Tibial nerve (tissue), 4 donors: ENCODE measurements at regions not wholly inside any gene's neighbourhood (a gene's known extent, or its start where the extent isn't known, plus 50 kb on each side); places are given as distances from the start of the nearest gene placed in this dataset.

ENCODE experiments used
- DNase-seq, 2 donors: peaks; one replicate each; pipeline ENCODE4 v3.0.0-alpha.2; 2019; ENCODE audit warnings: low spot score in 2 of 2
- H3K27ac ChIP-seq, 4 donors: fragments of 200-600 bp; sonication (generic) in 3 of 4; one replicate each; pipeline ENCODE4 v1.5.1; 2017 to 2019; ENCODE audit warnings: mild to moderate bottlenecking in 1 of 4
- H3K27me3 ChIP-seq, 2 donors: fragments of 200-600 bp; sonication (generic) in 1 of 2; one replicate each; pipeline versions ENCODE4 v1.5.1 to v1.6.0; 2017 to 2019
- H3K36me3 ChIP-seq, 3 donors: fragments of 200-600 bp; sonication (generic); one replicate each; pipeline ENCODE4 v1.5.1; 2018 to 2019
- H3K4me1 ChIP-seq, 4 donors: fragments of 200-600 bp; sonication (generic) in 3 of 4; one replicate each; pipeline ENCODE4 v1.5.1; 2017 to 2019
- H3K4me3 ChIP-seq, 4 donors: fragments of 200-600 bp; sonication (generic) in 3 of 4; one replicate each; pipeline ENCODE4 v1.5.1; 2017 to 2019; ENCODE audit warnings: mild to moderate bottlenecking in 1 of 4, moderate library complexity in 1 of 4
- H3K9me3 ChIP-seq, 4 donors: fragments of 200-600 bp; sonication (generic) in 3 of 4; one replicate each; pipeline ENCODE4 v1.5.1; 2017 to 2019
- EP300 ChIP-seq, 2 donors: sonication (generic); formaldehyde crosslinking; IDR thresholded peaks; one replicate each; pipeline ENCODE4 v1.6.1; 2017; ENCODE audit warnings: antibody characterized with exemption in 2 of 2, mild to moderate bottlenecking in 1 of 2
- POLR2A ChIP-seq, 2 donors: fragments of 450-650 bp; IDR thresholded peaks; one replicate each; pipeline ENCODE4 v1.6.1; 2017; ENCODE audit warnings: antibody characterized with exemption in 2 of 2, mild to moderate bottlenecking in 2 of 2, moderate library complexity in 2 of 2
- WGBS, 2 donors: methylation state at CpG; one replicate each; pipeline ENCODE4 v1.1.5; 2018; 5-methylcytosine and 5-hydroxymethylcytosine counted together
- TF ChIP-seq, protein P1 (sequence below), 5 experiments: fragments of 200-600 bp in 3 of 5; fragments of 450-650 bp in 2 of 5; sonication (generic) in 3 of 5; IDR thresholded peaks; one replicate each; pipeline ENCODE4 v1.5.1; 2016 to 2019; ENCODE audit warnings: antibody characterized with exemption in 5 of 5, mild to moderate bottlenecking in 3 of 5, moderate library complexity in 2 of 5

DNA sequence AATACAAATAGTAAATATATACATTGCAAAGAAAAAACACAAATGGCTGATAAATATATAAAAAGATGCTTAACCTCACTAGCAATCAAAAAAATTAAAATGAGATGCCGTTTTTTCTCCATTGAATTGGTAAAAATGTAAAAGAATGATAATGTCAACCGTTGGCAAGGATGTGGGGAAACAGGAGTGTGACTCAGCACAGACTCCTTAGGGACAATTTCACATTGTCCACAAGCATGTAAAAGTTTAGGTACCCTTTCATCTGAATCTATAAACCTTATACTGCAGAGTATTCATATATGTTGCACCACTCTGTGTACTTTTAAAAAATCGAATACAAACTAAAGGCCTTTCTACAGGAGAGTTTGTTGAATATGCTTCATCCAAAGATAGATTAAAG, 143.1 kb upstream of the RREB1 start:
- Histone ChIP-seq H3K27ac (no peak overlapping the region), H3K4me1 (no peaks in the 10 kb centered on the region), H3K9me3 (no peaks in the 10 kb centered on the region), H3K27me3 (no peaks in the 10 kb centered on the region), H3K36me3 (no peaks in the 10 kb centered on the region), H3K4me3 (no peak overlapping the region)
- no peak for DNase-seq
- WGBS, 2 donors, result 64 to 68% methylated on average over 3 of the region's 3 CpGs
- TF ChIP-seq, protein P1, sequence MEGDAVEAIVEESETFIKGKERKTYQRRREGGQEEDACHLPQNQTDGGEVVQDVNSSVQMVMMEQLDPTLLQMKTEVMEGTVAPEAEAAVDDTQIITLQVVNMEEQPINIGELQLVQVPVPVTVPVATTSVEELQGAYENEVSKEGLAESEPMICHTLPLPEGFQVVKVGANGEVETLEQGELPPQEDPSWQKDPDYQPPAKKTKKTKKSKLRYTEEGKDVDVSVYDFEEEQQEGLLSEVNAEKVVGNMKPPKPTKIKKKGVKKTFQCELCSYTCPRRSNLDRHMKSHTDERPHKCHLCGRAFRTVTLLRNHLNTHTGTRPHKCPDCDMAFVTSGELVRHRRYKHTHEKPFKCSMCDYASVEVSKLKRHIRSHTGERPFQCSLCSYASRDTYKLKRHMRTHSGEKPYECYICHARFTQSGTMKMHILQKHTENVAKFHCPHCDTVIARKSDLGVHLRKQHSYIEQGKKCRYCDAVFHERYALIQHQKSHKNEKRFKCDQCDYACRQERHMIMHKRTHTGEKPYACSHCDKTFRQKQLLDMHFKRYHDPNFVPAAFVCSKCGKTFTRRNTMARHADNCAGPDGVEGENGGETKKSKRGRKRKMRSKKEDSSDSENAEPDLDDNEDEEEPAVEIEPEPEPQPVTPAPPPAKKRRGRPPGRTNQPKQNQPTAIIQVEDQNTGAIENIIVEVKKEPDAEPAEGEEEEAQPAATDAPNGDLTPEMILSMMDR (IDR thresholded peaks at IDR 0.05), result no peak
- TF ChIP-seq POLR2A (IDR thresholded peaks at IDR 0.05) (no peak), EP300 (IDR thresholded peaks at IDR 0.05) (no peak)

DNA sequence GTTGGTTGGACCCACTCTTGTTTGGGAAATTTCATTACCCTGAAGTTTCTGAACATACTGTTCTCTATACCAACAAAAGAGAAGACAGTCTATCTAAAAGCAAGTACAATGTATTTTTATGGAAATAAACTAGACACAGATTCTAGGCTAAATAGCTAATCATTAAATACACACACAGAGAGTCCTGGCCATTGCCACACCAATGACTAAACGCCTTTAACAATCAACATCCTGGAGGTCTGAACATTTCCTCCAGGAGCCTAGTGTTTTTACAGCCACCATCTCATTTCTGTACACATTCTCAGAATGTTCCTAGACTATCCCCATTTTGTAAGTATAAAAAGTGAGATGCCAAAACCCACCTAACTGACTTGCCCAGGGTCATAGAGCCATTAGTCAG, 141.6 kb upstream of the RREB1 start:
- no peaks in the 10 kb centered on the region for H3K36me3 ChIP-seq
- H3K9me3 ChIP-seq, result no peaks in the 10 kb centered on the region
- TF ChIP-seq EP300 (IDR thresholded peaks at IDR 0.05) (no peak), POLR2A (IDR thresholded peaks at IDR 0.05) (no peak)
- TF ChIP-seq, protein P1 (IDR thresholded peaks at IDR 0.05), result no peak
- H3K27me3 ChIP-seq, result no peaks in the 10 kb centered on the region
- WGBS, 2 donors, result 84 to 96% methylated on average over 1 of the region's 1 CpG
- H3K27ac ChIP-seq, result no peak overlapping the region
- no peaks in the 10 kb centered on the region for H3K4me1 ChIP-seq
- H3K4me3 ChIP-seq, result no peak overlapping the region
- DNase-seq, result no peak

DNA sequence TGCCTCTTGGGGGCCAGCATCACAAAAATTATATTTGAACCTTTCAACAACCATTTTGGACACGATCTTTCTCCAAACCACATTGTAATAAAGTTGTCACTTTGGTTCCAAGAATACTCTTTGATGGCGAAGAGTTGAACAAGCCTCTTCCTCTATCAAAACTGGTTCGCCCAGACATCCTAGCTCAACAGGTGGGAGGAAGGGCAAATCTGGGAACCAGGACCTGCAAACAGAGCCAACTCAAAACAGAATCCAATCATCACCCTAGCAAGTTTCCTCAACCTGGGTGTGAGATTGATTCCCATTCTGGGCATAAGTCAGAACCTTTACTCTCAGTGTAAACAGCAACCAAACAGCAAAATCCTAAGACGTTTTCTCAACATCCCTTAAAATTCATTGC, 141.2 kb upstream of the RREB1 start:
- H3K9me3 ChIP-seq, result no peaks in the 10 kb centered on the region
- no peak overlapping the region for H3K27ac ChIP-seq
- H3K27me3 ChIP-seq, result no peaks in the 10 kb centered on the region
- no peak for DNase-seq
- H3K4me1 ChIP-seq, result no peaks in the 10 kb centered on the region
- WGBS, 2 donors, result 90 to 94% methylated on average over 4 of the region's 4 CpGs
- no peak for TF ChIP-seq EP300 (IDR thresholded peaks at IDR 0.05)
- no peak for TF ChIP-seq POLR2A (IDR thresholded peaks at IDR 0.05)
- TF ChIP-seq, protein P1 (IDR thresholded peaks at IDR 0.05), result no peak
- H3K4me3 ChIP-seq, result no peak overlapping the region
- no peaks in the 10 kb centered on the region for H3K36me3 ChIP-seq

DNA sequence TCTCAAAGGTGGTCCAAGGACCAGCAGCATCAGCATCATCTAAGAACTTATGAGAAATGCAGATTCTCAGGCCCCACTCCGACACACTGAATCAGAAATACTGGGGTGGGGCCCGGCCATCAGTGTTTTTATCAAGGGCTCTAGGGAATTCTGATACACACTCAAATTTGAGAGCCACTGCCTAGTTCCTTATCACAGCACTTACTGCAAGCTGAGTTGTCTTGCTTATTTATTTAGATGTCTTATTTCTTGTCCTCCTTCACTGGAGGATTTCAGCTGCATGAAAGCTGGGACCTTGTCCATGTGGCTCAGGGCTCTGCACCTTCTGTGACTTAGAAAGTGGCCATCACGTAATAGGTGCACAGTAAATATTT, 139.4 kb upstream of the RREB1 start:
- H3K36me3 ChIP-seq, result no peaks in the 10 kb centered on the region
- TF ChIP-seq POLR2A (IDR thresholded peaks at IDR 0.05) (no peak), EP300 (IDR thresholded peaks at IDR 0.05) (no peak)
- TF ChIP-seq, protein P1 (IDR thresholded peaks at IDR 0.05), result no peak
- 87 to 94% methylated on average over 3 of the region's 3 CpGs for WGBS, 2 donors
- H3K4me1 ChIP-seq, result no peaks in the 10 kb centered on the region
- H3K27ac ChIP-seq, result no peak overlapping the region
- DNase-seq, result no peak
- H3K27me3 ChIP-seq, result no peaks in the 10 kb centered on the region
- H3K4me3 ChIP-seq, result no peak overlapping the region
- H3K9me3 ChIP-seq, result no peaks in the 10 kb centered on the region

DNA sequence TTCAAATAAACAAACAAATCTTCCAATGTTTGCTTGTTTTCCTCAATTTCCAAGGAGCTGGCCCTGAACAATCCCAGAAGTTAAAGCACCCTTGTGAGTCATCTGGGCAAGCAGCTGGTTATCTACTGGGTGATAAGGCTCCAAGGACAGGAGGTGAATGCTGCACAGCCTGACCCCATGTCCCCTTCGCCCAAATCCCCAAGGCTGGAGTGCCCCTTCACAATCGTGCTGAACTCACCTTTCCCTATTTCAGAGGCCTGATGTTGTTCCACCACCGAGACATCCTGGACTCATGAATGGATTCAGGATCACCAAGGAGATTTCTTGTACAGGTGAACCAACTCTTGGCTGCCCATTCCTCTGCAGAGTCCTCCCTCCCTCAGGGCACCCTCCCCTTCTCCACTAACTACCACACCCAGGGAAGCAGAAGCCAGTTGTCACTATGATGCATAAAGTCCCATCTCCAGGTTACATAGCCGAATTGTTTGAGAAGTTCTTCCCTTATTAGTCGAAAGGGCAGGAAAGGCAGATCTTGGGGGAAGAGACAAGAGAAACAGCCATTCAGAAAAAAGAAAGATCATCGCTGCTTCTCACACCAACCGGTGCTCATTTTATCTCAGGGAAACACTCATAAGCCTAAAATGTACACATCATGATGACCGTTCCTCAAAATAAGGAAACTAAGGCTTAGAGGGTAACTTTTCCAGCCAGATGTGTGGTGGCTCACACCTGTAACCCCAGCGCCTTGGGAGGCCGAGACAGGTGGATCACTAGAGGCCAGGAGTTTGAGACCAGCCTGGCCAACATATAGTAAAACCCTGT, 138.8 kb upstream of the RREB1 start:
- no peaks in the 10 kb centered on the region for H3K4me1 ChIP-seq
- H3K27ac ChIP-seq, result no peak overlapping the region
- no peaks in the 10 kb centered on the region for H3K9me3 ChIP-seq
- H3K27me3 ChIP-seq, result no peaks in the 10 kb centered on the region
- 92 to 95% methylated on average over 10 of the region's 10 CpGs for WGBS, 2 donors
- no peak overlapping the region for H3K4me3 ChIP-seq
- no peak for TF ChIP-seq EP300 (IDR thresholded peaks at IDR 0.05)
- no peak for TF ChIP-seq POLR2A (IDR thresholded peaks at IDR 0.05)
- TF ChIP-seq, protein P1 (IDR thresholded peaks at IDR 0.05), result no peak
- H3K36me3 ChIP-seq, result no peaks in the 10 kb centered on the region
- no peak for DNase-seq
